RWPE1 (cell line): ENCODE measurements at regions not wholly inside any gene's neighbourhood (a gene's known extent, or its start where the extent isn't known, plus 50 kb on each side); places are given as distances from the start of the nearest gene placed in this dataset.

Experiments used
- CTCF ChIA-PET: fragments of 350-600 bp; sonication (Branson Sonifier 250); formaldehyde crosslinking; extraction: SDS; loops from one replicate; lab custom pipeline; 2021; lab: Yijun Ruan, JAX
- POLR2A ChIA-PET: fragments of 400-600 bp; formaldehyde crosslinking; extraction: SDS; loops from one replicate; lab custom pipeline; 2020; ENCODE audit warnings: antibody characterized with exemption; ENCODE audit not compliant: low non-redundant PET; lab: Yijun Ruan, JAX
- DNase-seq: peaks from one replicate; pipeline ENCODE4 v3.0.0; 2012; ENCODE audit warnings: low spot score
- H3K27ac ChIP-seq: fragments of 450-650 bp; 2 replicates; pipeline ENCODE4 v1.5.1; 2017
- CTCF ChIP-seq: fragments of 450-650 bp; conservative IDR thresholded peaks from 2 replicates; pipeline ENCODE4 v1.5.1; 2017; ENCODE audit warnings: low read depth, mild to moderate bottlenecking

- POLR2A ChIA-PET, result no interaction called here
- CTCF ChIA-PET, result no interaction called here
Measured at GRCh38 chr9:16179566-16179965, 626.7 kb downstream of the CCDC171 start.

GRCh38 chr9:16180091-16180490 lies 627.2 kb downstream of the CCDC171 start:
- CTCF ChIA-PET, result interaction anchor here (0.6 kb wide), 1 partner anchor 86 kb away, joined by 3 read pairs; no protein-coding TSS in a partner anchor

More at GRCh38 chr9:16179566-16179965, 626.7 kb downstream of the CCDC171 start:
- no peak for TF ChIP-seq CTCF
- no peak for DNase-seq
- H3K27ac ChIP-seq, result no peak overlapping the region

GRCh38 chr9:16180546-16180945 lies 627.7 kb downstream of the CCDC171 start:
- no peak overlapping the region for H3K27ac ChIP-seq
- ChIA-PET POLR2A (no interaction called here), CTCF (interaction anchor here (0.6 kb wide), 1 partner anchor 85 kb away, joined by 3 read pairs; no protein-coding TSS in a partner anchor)
- DNase-seq, result peak; percentile 22
- TF ChIP-seq CTCF, result no peak

More at GRCh38 chr9:16180091-16180490, 627.2 kb downstream of the CCDC171 start:
- H3K27ac ChIP-seq, result no peak overlapping the region
- TF ChIP-seq CTCF, result no peak
- DNase-seq, result no peak
- POLR2A ChIA-PET, result no interaction called here

GRCh38 chr9:16181539-16181938 lies 628.7 kb downstream of the CCDC171 start:
- ChIA-PET CTCF (no interaction called here), POLR2A (no interaction called here)
- no peak for TF ChIP-seq CTCF
- no peak overlapping the region for H3K27ac ChIP-seq
- DNase-seq, result no peak

GRCh38 chr9:16182784-16183183 lies 629.9 kb downstream of the CCDC171 start:
- no peak overlapping the region for H3K27ac ChIP-seq
- POLR2A ChIA-PET, result no interaction called here
- no peak for TF ChIP-seq CTCF
- no peak for DNase-seq
- CTCF ChIA-PET, result no interaction called here

GRCh38 chr9:16184964-16185646 lies 632.3 kb downstream of the CCDC171 start:
- TF ChIP-seq CTCF, result no peak
- CTCF ChIA-PET, result interaction anchor here (0.6 kb wide), 1 partner anchor 330 kb away, joined by 3 read pairs; no protein-coding TSS in a partner anchor
- H3K27ac ChIP-seq, result no peak overlapping the region
- no peak for DNase-seq
- POLR2A ChIA-PET, result no interaction called here
